ENCODE measurements at regions not wholly inside any gene's neighbourhood (a gene's known extent, or its start where the extent isn't known, plus 50 kb on each side); places are given as distances from the start of the nearest gene placed in this dataset.

GRCh38 chr5:18789218-18789998, 1155.1 kb downstream of the TAF11L14 start:
- no peak overlapping the region for H2BK15ac ChIP-seq (ENCODE audit: low read depth, low read length)
- no peak overlapping the region for H2AK9ac ChIP-seq (replicated peaks; ENCODE audit: low read depth, low read length, poor library complexity)
- WGBS, 2 experiments (ENCODE audit: extremely low coverage in 2 of 2, insufficient read length in 1 of 2), result no CpG with 5 or more reads among the region's 1 CpG
- H2AK5ac ChIP-seq (ENCODE audit: low read depth, low read length), result no peak overlapping the region
- H3K4me3 ChIP-seq (ENCODE audit: insufficient read depth, low read depth, low read length), result no peak overlapping the region
- no peak overlapping the region for H4K5ac ChIP-seq (ENCODE audit: low read depth, low read length)
- no peak overlapping the region for H4K91ac ChIP-seq (ENCODE audit: insufficient read depth, low read depth, low read length)
- no peaks in the 10 kb centered on the region for H3K79me1 ChIP-seq (ENCODE audit: low read depth in 1 of 2, low read length in 2 of 2)
- no peaks in the 10 kb centered on the region for H3K9me1 ChIP-seq (ENCODE audit: insufficient read depth, low read length)
- intact Hi-C loops (cut with micrococcal nuclease), result no loop called here
- H3K14ac ChIP-seq (replicated peaks; ENCODE audit: low read depth, low read length), result no peak overlapping the region
- no peak overlapping the region for H2BK5ac ChIP-seq (ENCODE audit: low read depth, low read length, poor library complexity, severe bottlenecking)
- no peak overlapping the region for H3K23ac ChIP-seq (ENCODE audit: low read depth, low read length)
- no peak overlapping the region for H4K8ac ChIP-seq (ENCODE audit: low read depth in 2 of 2, low read length in 2 of 2)
- H3K27ac ChIP-seq (ENCODE audit: insufficient read depth, low read length), result no peak overlapping the region
- H3K36me3 ChIP-seq (ENCODE audit: control insufficient read depth, insufficient read depth, low read length), result no peaks in the 10 kb centered on the region
- no peak overlapping the region for H3K4me2 ChIP-seq (ENCODE audit: low read depth, low read length)
- H3K9me3 ChIP-seq (ENCODE audit: control insufficient read depth, insufficient read depth, low read length), result peaks cover 17% of the 10 kb centered on the region; the same call in 1 of the 2 replicates
- H2AFZ ChIP-seq (replicated peaks; ENCODE audit: low read length, poor library complexity), result no peak overlapping the region
- no peak overlapping the region for H3K9ac ChIP-seq (ENCODE audit: low read depth, low read length)
- DNase-seq (no peak), ATAC-seq (ENCODE audit: low read depth) (no peak)
- H3K27me3 ChIP-seq (ENCODE audit: control insufficient read depth, insufficient read depth, low read length), result no peaks in the 10 kb centered on the region
- H3K4ac ChIP-seq (ENCODE audit: low read depth, low read length), result no peak overlapping the region
- no peaks in the 10 kb centered on the region for H4K20me1 ChIP-seq (ENCODE audit: insufficient read depth, low read length)
- POLR2A ChIA-PET (ENCODE audit: unreplicated experiment), result no interaction called here
- H3K4me1 ChIP-seq (ENCODE audit: control insufficient read depth, insufficient read depth, low read length), result no peaks in the 10 kb centered on the region
- TF ChIP-seq RAD21 (IDR thresholded peaks at IDR 0.05; ENCODE audit: low read length) (no peak), MXI1 (IDR thresholded peaks at IDR 0.05; ENCODE audit: borderline replicate concordance, low read depth, low read length) (no peak), BHLHE40 (IDR thresholded peaks at IDR 0.05; ENCODE audit: low read depth, low read length) (no peak)
- no TSS peak for BruUV-seq (replicated peaks)
- CTCF ChIA-PET, result no interaction called here
- dilution Hi-C loops (cut with HindIII; ENCODE audit: low sequenced_read_pairs, unreplicated experiment), result no loop called here
- in situ Hi-C loops (cut with MboI; ENCODE audit: low sequenced_read_pairs), result no loop called here
- H2BK120ac ChIP-seq (ENCODE audit: low read depth, low read length), result no peak overlapping the region
- no peak overlapping the region for H3K56ac ChIP-seq (ENCODE audit: extremely low read depth, insufficient read depth, low read length)
- H2BK20ac ChIP-seq (ENCODE audit: low read depth, low read length), result no peak overlapping the region
- no peak overlapping the region for H3K18ac ChIP-seq (ENCODE audit: low read depth, low read length)

Measured in IMR-90 (cell line).